H9 (cell line): ENCODE measurements at regions not wholly inside any gene's neighbourhood (a gene's known extent, or its start where the extent isn't known, plus 50 kb on each side); places are given as distances from the start of the nearest gene placed in this dataset.

ENCODE experiments used
- DNase-seq: peaks from one replicate; pipeline ENCODE4 v3.0.0-alpha.2; 2017
- H2AFZ ChIP-seq: one replicate; pipeline ENCODE4 v1.6.1; 2013; ENCODE audit warnings: mild to moderate bottlenecking, low read length, control low read depth, moderate library complexity
- H2AK5ac ChIP-seq: 2 replicates; pipeline ENCODE4 v1.6.1; 2013; ENCODE audit warnings: low read length, control low read depth, mixed read lengths; ENCODE audit not compliant: insufficient read length
- H2BK120ac ChIP-seq: one replicate; pipeline ENCODE4 v1.6.1; 2013; ENCODE audit warnings: low read depth, mild to moderate bottlenecking, low read length, control low read depth, inconsistent platforms; ENCODE audit not compliant: poor library complexity, severe bottlenecking
- H2BK12ac ChIP-seq: 2 replicates; pipeline ENCODE4 v1.6.1; 2013; ENCODE audit warnings: low read length, control low read depth, mixed read lengths, low read depth; ENCODE audit not compliant: insufficient read length
- H2BK15ac ChIP-seq: 2 replicates; pipeline ENCODE4 v1.6.1; 2013; ENCODE audit warnings: low read depth, low read length, control low read depth
- H2BK20ac ChIP-seq: one replicate; pipeline ENCODE4 v1.6.1; 2013; ENCODE audit warnings: low read depth, mild to moderate bottlenecking, low read length, control low read depth, inconsistent platforms; ENCODE audit not compliant: poor library complexity, severe bottlenecking
- H2BK5ac ChIP-seq: 2 replicates; pipeline ENCODE4 v1.6.1; 2013; ENCODE audit warnings: low read length, control low read depth, mixed read lengths; ENCODE audit not compliant: insufficient read length
- H3K14ac ChIP-seq: 2 replicates; pipeline ENCODE4 v1.6.1; 2013; ENCODE audit warnings: low read length, control low read depth; ENCODE audit not compliant: insufficient read depth
- H3K18ac ChIP-seq: 2 replicates; pipeline ENCODE4 v1.6.1; 2013; ENCODE audit warnings: low read depth, mild to moderate bottlenecking, mixed read lengths, low read length, control low read depth; ENCODE audit not compliant: insufficient read length
- H3K23ac ChIP-seq: 2 replicates; pipeline ENCODE4 v1.6.1; 2013; ENCODE audit warnings: low read length, control low read depth, mixed read lengths, low read depth; ENCODE audit not compliant: insufficient read length
- H3K23me2 ChIP-seq: 2 replicates; pipeline ENCODE4 v1.6.1; 2013; ENCODE audit warnings: low read depth, mild to moderate bottlenecking, mixed read lengths, low read length, control low read depth; ENCODE audit not compliant: insufficient read length, poor library complexity, severe bottlenecking
- H3K27ac ChIP-seq: 2 replicates; pipeline ENCODE4 v1.5.1; 2013; ENCODE audit warnings: low read length, control low read depth, mixed read lengths, low read depth; ENCODE audit not compliant: insufficient read length
- H3K27me3 ChIP-seq: 2 replicates; pipeline ENCODE4 v1.6.1; 2013; ENCODE audit warnings: low read length, control low read depth, inconsistent platforms; ENCODE audit not compliant: insufficient read depth
- H3K4ac ChIP-seq: 2 replicates; pipeline ENCODE4 v1.6.1; 2013; ENCODE audit warnings: low read depth, mild to moderate bottlenecking, control low read depth, inconsistent platforms, low read length, moderate library complexity
- H3K4me1 ChIP-seq: 2 replicates; pipeline ENCODE4 v1.6.1; 2013; ENCODE audit warnings: low read length, control low read depth, inconsistent platforms; ENCODE audit not compliant: insufficient read depth
- H3K4me2 ChIP-seq: 2 replicates; pipeline ENCODE4 v1.6.1; 2013; ENCODE audit warnings: low read length, control low read depth, mixed read lengths; ENCODE audit not compliant: insufficient read length, insufficient read depth
- H3K56ac ChIP-seq: 2 replicates; pipeline ENCODE4 v1.6.1; 2013; ENCODE audit warnings: low read depth, mild to moderate bottlenecking, mixed read lengths, low read length, control low read depth; ENCODE audit not compliant: insufficient read length
- H3K79me1 ChIP-seq: 2 replicates; pipeline ENCODE4 v1.6.1; 2013; ENCODE audit warnings: low read depth, mild to moderate bottlenecking, moderate library complexity, low read length, control low read depth, inconsistent platforms; ENCODE audit not compliant: insufficient read depth, poor library complexity, severe bottlenecking
- H3K79me2 ChIP-seq: 2 replicates; pipeline ENCODE4 v1.6.1; 2013; ENCODE audit warnings: low read length, control low read depth, inconsistent platforms; ENCODE audit not compliant: insufficient read depth
- H3K9ac ChIP-seq: 2 replicates; pipeline ENCODE4 v1.6.1; 2013; ENCODE audit warnings: low read length, control low read depth, mixed read lengths; ENCODE audit not compliant: insufficient read length; ENCODE audit errors: extremely low read depth
- H3K9me3 ChIP-seq: one replicate; pipeline ENCODE4 v1.6.1; 2013; ENCODE audit warnings: low read depth, low read length, inconsistent platforms; ENCODE audit not compliant: control insufficient read depth
- H3T11ph ChIP-seq: one replicate; pipeline ENCODE4 v1.6.1; 2013; ENCODE audit warnings: mild to moderate bottlenecking, low read length, control low read depth, inconsistent platforms
- H4K20me1 ChIP-seq: one replicate; pipeline ENCODE4 v1.6.1; 2013; ENCODE audit not compliant: control insufficient read depth, insufficient read length, insufficient read depth
- H4K5ac ChIP-seq: 2 replicates; pipeline ENCODE4 v1.6.1; 2013; ENCODE audit warnings: low read depth, mild to moderate bottlenecking, mixed read lengths, low read length, control low read depth; ENCODE audit not compliant: insufficient read length
- H4K8ac ChIP-seq: replicated peaks from 2 replicates; pipeline ENCODE4 v1.6.1; 2013; ENCODE audit warnings: low read length, control low read depth, mixed read lengths, low read depth; ENCODE audit not compliant: insufficient read length
- H4K91ac ChIP-seq: 2 replicates; pipeline ENCODE4 v1.6.1; 2013; ENCODE audit warnings: low read depth, mild to moderate bottlenecking, moderate library complexity, mixed read lengths, low read length, control low read depth; ENCODE audit not compliant: insufficient read length
- H3K27ac Mint-ChIP-seq, 3 experiments: 2 replicates in 2 of 3; 3 replicates in 1 of 3; pipeline ENCODE4 v1.8.0; 2020 to 2021; ENCODE audit warnings: mixed read lengths in 3 of 3, mild to moderate bottlenecking in 1 of 3, moderate library complexity in 1 of 3
- H3K27me3 Mint-ChIP-seq: 2 replicates; pipeline ENCODE4 v1.8.0; 2021; ENCODE audit warnings: low read depth, mild to moderate bottlenecking, moderate library complexity, mixed read lengths
- H3K36me3 Mint-ChIP-seq, 3 experiments: 2 replicates in 2 of 3; 3 replicates in 1 of 3; pipeline ENCODE4 v1.8.0; 2020 to 2021; ENCODE audit warnings: low read depth in 3 of 3, mixed read lengths in 3 of 3; ENCODE audit not compliant: insufficient read depth in 1 of 3
- H3K4me1 Mint-ChIP-seq, 2 experiments: 2 replicates each; pipeline ENCODE4 v1.8.0; 2020; ENCODE audit warnings: mixed read lengths in 2 of 2
- H3K4me3 Mint-ChIP-seq, 2 experiments: 2 replicates in 1 of 2; 3 replicates in 1 of 2; pipeline ENCODE4 v1.8.0; 2020 to 2021; ENCODE audit warnings: mild to moderate bottlenecking in 2 of 2, mixed read lengths in 2 of 2, moderate library complexity in 1 of 2
- H3K9me3 Mint-ChIP-seq, 2 experiments: 2 replicates in 1 of 2; 3 replicates in 1 of 2; pipeline ENCODE4 v1.8.0; 2020; ENCODE audit warnings: mild to moderate bottlenecking in 2 of 2, mixed read lengths in 2 of 2, moderate library complexity in 1 of 2
- CTCF ChIP-seq: fragments of 200-600 bp; sonication (generic); conservative IDR thresholded peaks from 3 replicates; pipeline ENCODE4 v1.8.0; 2021; ENCODE audit warnings: antibody characterized with exemption, mild to moderate bottlenecking
- WGBS: extraction: QIAGEN DNeasy Blood & Tissue Kit; methylation state at CpG from one replicate; pipeline ENCODE4 v1.1.7; 2013; ENCODE audit warnings: missing lambda C conversion rate, low lambda C conversion rate, mixed read lengths; ENCODE audit not compliant: insufficient read length; ENCODE audit errors: extremely low coverage; 5-methylcytosine and 5-hydroxymethylcytosine counted together

GRCh38 chr5:74294231-74294705, 346.3 kb downstream of the ENC1 start:
- no peaks in the 10 kb centered on the region for H3K9me3 Mint-ChIP-seq
- no peaks in the 10 kb centered on the region for H3K4me1 Mint-ChIP-seq
- Histone ChIP-seq H3K56ac (no peak overlapping the region), H4K8ac (no peak overlapping the region), H3K79me1 (no peaks in the 10 kb centered on the region), H2BK5ac (no peak overlapping the region), H3T11ph (no peak overlapping the region), H3K4me2 (no peak overlapping the region), H2BK12ac (no peak overlapping the region), H2AFZ (no peak overlapping the region), H2AK5ac (no peak overlapping the region), H3K23ac (no peak overlapping the region), H3K9me3 (no peaks in the 10 kb centered on the region), H3K27ac (no peak overlapping the region), H3K4ac (no peak overlapping the region), H4K91ac (no peak overlapping the region), H3K79me2 (no peaks in the 10 kb centered on the region), H3K14ac (no peak overlapping the region), H4K20me1 (no peaks in the 10 kb centered on the region), H2BK15ac (no peak overlapping the region), H3K27me3 (no peaks in the 10 kb centered on the region), H3K4me1 (no peaks in the 10 kb centered on the region), H3K18ac (no peak overlapping the region), H3K9ac (no peak overlapping the region), H2BK120ac (no peak overlapping the region), H2BK20ac (no peak overlapping the region), H3K23me2 (no peaks in the 10 kb centered on the region), H4K5ac (no peak overlapping the region)
- 100% methylated on average over 2 of the region's 6 CpGs for WGBS
- H3K27me3 Mint-ChIP-seq: peaks cover 2% of the 10 kb centered on the region; the same call in 1 of the 2 replicates
- H3K4me3 Mint-ChIP-seq: no peak overlapping the region
- TF ChIP-seq CTCF: no peak
- no peak for DNase-seq
- no peak overlapping the region for H3K27ac Mint-ChIP-seq
- H3K36me3 Mint-ChIP-seq: no peaks in the 10 kb centered on the region
